Endometrium (tissue), 2 donors: ENCODE measurements at regions not wholly inside any gene's neighbourhood (a gene's known extent, or its start where the extent isn't known, plus 50 kb on each side); places are given as distances from the start of the nearest gene placed in this dataset.
"Not testable (repeated sequence)": the region's sequence is repeated elsewhere in the genome, so short reads cannot be mapped to it uniquely, and the experiment has no call there.

ENCODE experiments used
- FAIRE-seq: peaks from 2 replicates; lab custom pipeline; 2012; peaks lifted over from hg19 to GRCh38; lab: Jason Lieb, UNC
- donor health status: control.
- donor health status: control.

GRCh38 chr10:18868919-18869318, 179.7 kb upstream of the MALRD1 start:
- FAIRE-seq, result no peak

GRCh38 chr10:18875477-18875876, 173.1 kb upstream of the MALRD1 start:
- FAIRE-seq, result no peak

GRCh38 chr10:18879284-18879683, 169.3 kb upstream of the MALRD1 start:
- FAIRE-seq, result no peak

- FAIRE-seq, result no peak
These were observed 168.1 kb upstream of the MALRD1 start for GRCh38 chr10:18880530-18880929.

- no peak for FAIRE-seq
These were observed 162.5 kb upstream of the MALRD1 start for GRCh38 chr10:18886102-18886501.

GRCh38 chr10:18906636-18907035, 142.0 kb upstream of the MALRD1 start:
- no peak for FAIRE-seq

DNA sequence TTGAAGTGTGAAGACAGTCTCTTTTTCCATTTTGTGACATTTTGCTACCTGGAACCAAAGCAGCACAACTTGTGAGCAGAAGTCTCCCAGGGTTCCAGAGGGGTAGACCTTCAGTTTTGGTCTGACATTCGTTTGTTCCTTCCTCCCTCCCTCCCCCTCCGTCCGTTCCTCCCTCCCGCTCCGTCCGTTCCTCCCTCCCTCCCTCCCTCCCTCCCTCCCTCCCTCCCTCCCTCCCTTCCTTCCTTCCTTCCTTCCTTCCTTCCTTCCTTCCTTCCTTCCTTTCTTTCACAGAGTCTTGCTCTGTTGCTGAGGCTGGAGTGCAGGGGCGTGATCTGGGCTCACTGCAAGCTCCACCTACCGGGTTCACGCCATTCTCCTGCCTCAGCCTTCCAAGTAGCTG, 131.2 kb upstream of the MALRD1 start:
- FAIRE-seq, result not testable (repeated sequence)

DNA sequence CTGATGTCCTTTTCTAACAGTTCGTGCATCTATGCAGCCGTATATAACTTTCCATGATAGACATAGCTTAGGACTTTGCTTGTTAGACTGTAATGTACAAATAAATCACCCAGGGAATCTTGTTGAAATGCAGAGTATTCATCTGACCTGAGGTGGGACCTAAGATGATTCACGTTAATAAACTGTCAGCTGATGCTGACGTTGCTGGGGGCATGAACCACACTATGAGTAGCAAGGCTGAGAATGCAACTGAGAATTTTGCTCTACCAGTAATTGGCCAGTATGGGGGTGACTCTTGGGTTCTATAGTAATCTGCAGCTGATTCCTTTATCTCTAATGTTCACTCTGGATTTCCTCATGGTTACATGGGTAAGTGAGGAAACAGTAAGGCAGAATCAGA, 130.1 kb upstream of the MALRD1 start:
- FAIRE-seq, result no peak

- no peak for FAIRE-seq
These were observed 99.2 kb upstream of the MALRD1 start for GRCh38 chr10:18949391-18949790.

DNA sequence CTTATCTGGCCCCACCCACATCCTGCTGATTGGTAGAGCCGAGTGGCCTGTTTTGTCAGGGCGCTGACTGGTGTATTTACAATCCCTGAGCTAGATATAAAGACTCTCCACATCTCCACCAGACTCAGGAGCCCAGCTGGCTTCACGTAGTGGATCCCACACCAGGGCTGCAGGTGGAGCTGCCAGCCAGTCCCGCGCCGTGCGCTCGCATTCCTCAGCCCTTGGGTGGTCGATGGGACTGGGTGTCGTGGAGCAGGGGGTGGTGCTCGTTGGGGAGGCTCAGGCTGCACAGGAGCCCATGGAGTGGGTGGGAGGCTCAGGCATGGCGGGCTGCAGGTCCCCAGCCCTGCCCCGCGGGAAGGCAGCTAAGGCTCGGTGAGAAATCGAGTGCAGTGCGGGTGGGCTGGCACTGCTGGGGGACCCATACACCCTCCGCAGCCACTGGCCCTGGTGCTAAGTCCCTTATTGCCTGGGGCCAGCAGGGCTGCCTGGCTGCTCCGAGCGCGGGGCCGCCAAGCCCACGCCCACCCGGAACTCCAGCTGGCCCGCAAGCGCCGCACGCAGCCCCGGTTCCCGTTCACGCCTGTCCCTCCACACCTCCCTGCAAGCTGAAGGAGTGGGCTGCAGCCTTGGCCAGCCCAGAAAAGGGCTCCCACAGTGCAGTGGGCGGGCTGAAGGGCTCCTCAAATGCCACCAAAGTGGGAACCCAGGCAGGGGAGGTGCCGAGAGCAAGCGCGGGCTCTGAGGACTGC, 97.4 kb upstream of the MALRD1 start:
- not testable (repeated sequence) for FAIRE-seq

GRCh38 chr10:18955061-18955460, 93.5 kb upstream of the MALRD1 start:
- no peak for FAIRE-seq

- no peak for FAIRE-seq
These were observed 89.2 kb upstream of the MALRD1 start for GRCh38 chr10:18959369-18959768.

DNA sequence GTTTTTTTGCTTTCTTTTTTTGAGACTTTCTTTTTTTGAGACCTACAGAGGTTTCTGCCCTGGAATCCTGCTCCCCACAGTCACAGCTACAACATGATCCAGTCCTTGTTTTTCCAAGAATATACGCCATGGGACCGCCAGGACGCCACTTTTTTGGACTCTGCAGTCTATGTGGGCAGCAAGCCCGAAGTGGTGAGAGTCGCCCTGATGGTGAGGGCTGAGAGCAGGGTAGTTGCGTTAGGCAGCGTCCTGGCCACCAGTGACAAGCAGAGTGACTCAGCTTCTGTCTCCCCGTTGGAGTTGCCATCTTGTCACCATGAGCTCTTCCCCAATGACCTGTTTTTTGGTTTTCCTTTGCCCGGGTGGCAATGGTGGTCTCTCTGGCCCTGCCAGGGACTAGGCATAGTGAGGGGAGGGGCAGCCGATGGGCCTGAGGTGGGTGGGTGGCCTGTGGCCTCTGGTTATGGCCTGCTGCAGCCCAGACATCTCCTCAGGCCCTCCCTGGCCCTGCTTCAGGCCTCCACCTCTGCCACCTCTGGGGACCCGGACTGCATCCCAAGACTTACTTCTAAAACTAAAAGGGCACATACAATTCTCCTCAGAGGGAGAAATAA, 88.0 kb upstream of the MALRD1 start:
- FAIRE-seq, result no peak

- no peak for FAIRE-seq
These were observed 80.4 kb upstream of the MALRD1 start for GRCh38 chr10:18968159-18968558.

GRCh38 chr10:18976696-18977251, 71.8 kb upstream of the MALRD1 start:
- no peak for FAIRE-seq

DNA sequence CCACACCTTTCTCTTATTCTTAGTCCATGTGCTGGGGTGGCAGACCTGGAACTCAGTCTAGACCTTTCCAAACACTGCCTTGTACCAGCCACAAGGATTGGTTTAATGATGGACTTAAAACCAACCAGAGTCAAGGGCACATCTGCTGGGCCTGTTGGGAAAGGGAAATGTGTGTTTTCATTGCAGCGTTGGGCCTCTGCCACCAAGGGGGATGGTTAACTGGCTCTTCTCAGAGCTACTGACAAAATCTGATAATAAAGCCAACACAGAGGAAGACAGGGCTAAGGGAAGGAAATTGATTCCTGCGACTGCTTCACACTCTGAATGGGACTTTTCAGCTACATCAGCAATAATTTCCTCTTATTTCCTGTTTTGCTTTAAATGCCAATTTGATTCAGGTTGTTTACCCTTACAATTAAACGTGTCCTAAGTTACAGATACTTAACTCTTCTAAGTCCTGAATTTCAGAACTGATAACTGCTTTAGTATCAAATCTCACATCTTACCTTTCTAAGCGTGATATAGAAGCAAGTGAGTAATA, 68.4 kb upstream of the MALRD1 start:
- no peak for FAIRE-seq

- no peak for FAIRE-seq
These were observed 64.1 kb upstream of the MALRD1 start for GRCh38 chr10:18984531-18984930.

- FAIRE-seq, result no peak
These were observed 60.3 kb upstream of the MALRD1 start for GRCh38 chr10:18988338-18988737.
